HG03025 (cell line): ENCODE measurements at regions not wholly inside any gene's neighbourhood (a gene's known extent, or its start where the extent isn't known, plus 50 kb on each side); places are given as distances from the start of the nearest gene placed in this dataset.

ENCODE experiments used
- ATAC-seq: cut with Tn5 transposase; IDR thresholded peaks from one replicate; pipeline ENCODE4 v1.9.1; 2021; ENCODE audit warnings: mild to moderate bottlenecking, moderate library complexity; ENCODE audit not compliant: unreplicated experiment, low FRiP score

DNA sequence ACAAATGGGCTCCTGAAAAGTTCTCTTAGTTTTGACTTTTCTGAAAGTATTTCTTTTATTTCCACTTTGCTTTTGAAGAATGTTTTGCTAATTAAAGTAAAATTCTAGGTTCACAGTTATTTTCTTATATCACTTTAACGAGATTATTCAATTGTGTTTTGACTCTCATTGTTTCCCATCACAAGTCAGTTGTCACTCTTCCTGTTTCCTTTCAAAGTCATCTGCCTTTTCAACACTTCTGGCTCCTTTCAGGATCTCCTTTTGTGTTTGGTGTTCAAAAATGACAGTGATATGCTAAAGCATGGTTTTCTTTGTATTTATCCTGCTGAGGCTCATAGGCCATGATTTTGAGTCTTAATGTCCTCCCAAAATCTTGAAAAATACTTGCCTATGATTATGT, 235.4 kb upstream of the TAS2R1 start:
- no peak for ATAC-seq

DNA sequence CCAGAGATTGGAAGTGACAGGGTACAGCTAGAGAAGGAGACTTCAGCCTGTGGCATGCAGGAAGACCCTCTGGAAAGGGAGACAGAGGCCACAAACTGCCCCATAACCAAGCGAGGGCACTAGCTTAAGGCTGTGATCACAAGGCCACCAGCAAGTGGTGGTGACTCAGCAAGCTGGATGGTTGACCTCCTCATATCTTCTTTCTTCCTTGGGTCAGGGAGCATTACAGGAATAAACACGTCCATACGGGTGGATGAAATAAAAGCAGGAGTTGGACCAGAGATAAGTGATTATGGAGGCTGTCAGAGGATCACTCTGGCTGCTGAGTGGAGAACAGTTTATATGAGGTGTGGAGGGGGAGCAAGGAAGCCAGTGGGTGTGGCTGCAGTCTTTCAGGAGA, 234.6 kb upstream of the TAS2R1 start:
- no peak for ATAC-seq

DNA sequence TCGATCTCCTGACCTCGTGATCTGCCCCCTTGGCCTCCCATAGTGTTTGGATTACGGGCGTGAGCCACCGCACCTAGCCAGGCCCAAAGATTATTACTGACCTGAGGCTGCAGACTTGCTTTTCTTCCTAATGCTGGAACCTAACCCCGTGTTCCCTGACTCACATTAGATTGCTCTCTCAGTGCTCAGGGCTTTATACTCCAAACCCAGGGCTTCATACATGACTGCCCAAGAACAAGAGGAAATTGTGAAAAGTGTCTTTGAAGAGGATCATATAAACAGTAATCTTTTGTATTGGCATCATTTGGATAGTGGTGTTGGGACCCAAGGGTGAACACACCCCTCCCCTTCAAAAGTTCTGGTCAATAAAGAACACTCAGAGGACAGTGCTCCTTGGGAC, 233.3 kb upstream of the TAS2R1 start:
- no peak for ATAC-seq

DNA sequence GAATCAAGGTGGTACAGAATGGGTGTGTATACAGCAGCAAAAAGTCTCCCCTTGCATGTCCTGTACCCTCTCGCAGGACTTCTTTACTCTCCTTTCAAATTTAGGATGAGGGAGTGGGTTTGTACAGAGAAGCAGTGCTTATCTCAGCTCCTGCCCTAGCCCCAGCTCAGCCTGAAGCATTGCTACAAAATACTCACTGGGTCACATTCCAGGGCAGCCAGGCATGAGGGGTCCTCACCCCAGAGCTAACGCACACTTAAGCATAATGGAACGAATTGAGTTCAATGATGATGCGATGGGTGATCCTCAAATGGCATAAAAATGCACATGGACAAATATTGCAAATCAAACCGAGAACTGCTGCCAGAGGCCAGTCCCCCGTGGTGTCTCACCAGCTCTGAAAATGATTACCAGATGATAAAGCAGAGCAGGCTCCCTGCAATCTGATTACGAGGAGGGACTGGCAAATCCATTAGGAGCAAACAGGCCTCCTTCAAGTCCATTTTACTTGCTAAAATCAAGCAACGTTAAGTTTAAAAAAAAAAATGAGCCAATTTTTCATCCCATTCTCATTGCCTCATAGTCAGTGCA, 231.6 kb upstream of the TAS2R1 start:
- no peak for ATAC-seq

DNA sequence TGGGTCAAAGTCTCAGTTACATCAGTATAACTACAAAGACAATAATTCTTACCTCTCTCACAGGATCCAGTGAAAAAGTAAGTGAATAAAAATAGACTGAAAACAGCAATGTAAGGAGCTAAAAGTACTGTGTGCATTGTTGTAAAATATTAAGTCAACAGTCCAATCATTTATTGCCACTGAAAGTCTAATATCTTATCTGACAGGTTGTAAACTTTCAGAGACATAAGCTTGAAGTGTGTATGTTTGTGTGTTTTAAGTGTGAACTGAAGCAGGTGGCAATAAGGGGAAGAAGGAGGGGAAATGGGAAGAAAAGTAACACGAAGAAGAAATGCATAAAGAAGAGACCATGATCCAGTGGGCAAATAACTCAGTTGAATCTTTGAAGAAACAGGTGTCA, 229.7 kb upstream of the TAS2R1 start:
- ATAC-seq, result no peak

DNA sequence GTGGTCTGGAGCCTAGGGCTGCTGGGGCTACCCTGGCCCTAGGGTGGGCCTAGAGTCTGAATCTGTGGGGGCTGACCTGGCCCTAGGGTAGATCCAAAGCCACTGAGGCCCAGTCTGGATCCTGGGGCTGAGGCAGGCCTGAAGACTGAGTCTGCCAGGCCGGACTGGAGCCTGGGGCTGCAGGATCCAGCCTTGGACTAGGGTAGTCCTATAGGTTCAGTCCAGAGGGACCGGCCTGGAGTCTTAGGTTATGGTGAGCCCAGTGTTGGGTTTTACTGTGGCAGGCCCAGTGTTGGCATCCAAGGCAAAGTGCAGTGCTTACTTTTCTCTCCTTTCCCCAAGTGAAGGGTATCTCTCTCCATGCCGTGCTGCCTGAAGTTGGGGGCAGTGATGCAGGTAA, 227.9 kb upstream of the TAS2R1 start:
- ATAC-seq, result no peak

GRCh38 chr5:9853309-9853708, 223.2 kb upstream of the TAS2R1 start:
- no peak for ATAC-seq

DNA sequence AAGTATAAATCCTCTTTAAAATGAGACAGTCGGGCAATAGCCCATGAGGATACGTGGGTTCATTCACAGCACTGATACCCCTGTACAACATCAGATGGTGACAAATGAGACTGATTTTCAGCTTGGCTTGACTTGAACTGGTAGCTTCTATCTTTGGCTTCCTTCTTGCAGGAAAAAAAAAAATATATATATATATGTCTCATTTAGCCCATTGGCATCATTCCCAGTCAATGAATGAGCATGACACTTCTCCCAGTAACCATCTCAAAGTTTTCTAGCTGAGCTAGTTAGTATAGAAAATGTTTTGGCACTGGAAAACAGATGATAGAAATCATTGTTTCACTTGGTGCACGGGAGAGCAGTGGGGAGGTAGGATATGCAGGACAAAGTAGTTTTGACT, 222.5 kb upstream of the TAS2R1 start:
- ATAC-seq, result no peak

- no peak for ATAC-seq
Measured at GRCh38 chr5:9851458-9851857, 221.3 kb upstream of the TAS2R1 start.

DNA sequence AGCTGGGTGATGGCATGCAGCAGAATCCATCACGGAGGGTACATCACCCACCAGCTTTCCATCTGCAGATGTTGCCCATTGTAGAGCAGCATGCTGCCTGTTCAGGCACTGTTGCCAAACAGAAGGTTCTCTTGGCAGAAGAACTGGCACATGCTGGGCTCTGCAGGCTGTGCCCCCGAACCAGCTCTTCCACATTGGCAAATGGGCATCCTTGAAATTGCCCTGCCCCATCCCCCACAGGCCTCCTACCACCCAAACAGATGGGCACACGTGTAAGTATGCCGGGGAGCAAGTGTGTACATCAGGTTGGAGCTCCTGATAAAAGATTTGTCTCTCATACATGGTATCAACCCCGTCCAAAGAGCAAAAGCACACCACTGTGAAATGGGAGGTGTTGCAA, 220.3 kb upstream of the TAS2R1 start:
- no peak for ATAC-seq

DNA sequence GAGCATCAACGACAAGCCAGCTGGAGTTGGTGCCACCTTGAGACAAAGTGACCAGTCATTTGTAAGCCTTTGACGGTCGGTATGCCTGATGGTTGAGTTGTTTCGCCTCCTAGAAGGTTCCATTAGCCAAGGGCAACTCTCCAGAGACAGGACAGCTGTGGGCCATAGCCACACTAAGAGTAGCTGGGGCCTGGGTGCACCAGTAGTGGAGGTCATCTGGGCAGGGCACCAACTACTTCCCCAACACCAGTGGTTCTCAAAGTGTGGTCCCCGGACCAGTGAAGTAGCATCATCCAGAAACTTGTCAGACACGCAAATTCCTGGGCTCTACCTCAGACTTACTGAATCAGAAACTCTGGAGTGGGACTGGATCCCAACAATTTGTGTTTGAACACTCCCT, 217.5 kb upstream of the TAS2R1 start:
- ATAC-seq, result no peak

DNA sequence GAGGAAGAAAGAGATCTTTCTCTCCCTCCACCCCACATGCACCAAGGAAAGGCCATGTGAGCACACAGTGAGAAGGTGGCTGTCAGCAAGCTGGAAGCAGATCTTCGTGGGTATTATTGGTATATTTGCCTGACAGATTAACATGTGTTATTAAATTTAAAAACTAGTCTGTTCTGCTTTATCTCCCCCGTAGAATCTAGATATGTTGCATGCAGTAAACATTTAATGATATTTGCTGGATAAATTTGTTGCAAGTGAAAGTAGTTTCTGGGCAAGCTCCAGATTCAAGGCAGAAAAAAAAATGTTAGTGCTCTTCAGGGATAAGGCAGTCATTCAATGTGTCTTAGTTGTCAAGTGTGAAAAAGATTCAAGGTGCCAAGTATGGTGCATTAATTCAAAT, 215.0 kb upstream of the TAS2R1 start:
- ATAC-seq, result no peak

- no peak for ATAC-seq
Measured at GRCh38 chr5:9841516-9842170, 211.5 kb upstream of the TAS2R1 start.

DNA sequence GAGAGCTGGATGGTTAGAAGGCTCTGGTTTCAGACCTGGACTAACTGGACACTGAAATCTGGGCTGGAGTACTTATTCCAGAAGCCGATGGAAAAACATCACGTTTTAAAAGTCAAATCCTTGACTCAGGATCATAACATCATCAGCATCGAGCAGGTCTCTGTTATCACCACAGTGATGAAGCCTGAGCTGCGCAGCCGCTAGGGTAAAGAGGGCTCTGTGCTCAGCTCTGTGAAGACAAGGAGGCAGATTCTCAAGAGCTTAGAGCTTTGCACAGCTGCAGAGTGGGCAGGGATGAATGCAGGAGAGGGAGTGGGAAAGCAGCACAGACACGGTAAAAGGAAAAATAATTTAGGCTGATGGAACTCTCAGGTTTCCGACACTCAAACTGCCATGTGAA, 208.8 kb upstream of the TAS2R1 start:
- no peak for ATAC-seq

DNA sequence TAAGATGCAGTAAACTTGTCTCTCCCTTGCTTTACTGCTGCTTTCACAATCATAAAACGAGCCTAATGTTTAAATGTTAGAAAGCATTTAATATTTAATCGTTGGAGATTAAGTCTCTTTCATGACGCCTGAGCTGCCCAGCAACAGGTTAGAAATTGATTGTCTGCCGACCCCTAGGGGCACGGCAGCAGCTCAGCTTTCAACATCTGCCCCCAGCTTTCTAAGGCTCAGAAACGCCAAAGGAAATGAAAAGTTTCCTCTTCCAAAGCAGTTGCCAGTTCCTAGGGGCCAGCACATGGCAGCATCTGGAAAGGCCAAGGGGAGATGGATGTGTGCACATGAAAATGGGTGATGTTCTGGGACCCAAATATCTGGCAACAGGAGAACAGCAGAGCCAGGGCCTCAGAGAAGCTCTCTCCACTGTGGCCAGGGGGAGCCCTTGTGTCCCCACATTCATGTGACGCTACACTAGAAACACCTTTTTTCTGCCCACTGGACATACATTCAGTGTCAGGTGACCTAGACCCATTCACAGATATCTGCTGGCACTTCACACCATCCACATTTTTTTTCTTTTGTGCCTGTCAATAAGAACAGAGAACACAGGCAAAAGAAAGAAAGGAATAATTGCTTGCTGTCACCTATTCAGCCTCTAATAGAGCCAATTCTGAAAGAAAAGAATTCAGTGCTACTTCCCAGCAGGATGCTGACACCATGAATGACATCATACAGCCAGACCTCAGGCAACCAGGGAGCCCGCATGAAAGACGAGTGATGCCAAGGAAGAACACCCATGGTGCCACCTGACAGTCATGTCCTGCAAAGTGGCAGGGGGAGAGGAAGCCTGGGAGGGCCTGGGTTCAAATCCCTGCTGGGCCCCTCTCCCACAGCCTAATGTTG, 205.0 kb upstream of the TAS2R1 start:
- ATAC-seq, result no peak

DNA sequence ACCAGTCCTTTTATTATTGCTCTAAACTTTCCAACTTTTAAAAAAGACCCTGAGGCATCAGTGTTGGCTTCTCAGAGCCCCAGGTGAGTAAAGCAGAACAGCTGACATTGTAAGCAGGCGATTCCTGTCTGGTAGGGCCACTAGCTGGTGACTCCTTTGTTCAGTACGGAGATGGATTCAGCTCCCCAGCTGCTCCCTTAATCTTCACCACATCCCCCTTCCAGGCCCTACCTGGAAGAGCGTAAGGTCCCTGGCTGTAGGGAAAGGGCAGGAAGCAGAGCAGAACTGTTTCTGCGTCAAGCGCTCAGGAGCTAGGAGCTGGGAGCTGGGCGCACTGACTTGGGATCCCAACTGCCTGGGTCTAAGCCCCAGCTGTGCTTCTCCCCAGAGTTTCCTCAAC, 203.7 kb upstream of the TAS2R1 start:
- ATAC-seq, result no peak

DNA sequence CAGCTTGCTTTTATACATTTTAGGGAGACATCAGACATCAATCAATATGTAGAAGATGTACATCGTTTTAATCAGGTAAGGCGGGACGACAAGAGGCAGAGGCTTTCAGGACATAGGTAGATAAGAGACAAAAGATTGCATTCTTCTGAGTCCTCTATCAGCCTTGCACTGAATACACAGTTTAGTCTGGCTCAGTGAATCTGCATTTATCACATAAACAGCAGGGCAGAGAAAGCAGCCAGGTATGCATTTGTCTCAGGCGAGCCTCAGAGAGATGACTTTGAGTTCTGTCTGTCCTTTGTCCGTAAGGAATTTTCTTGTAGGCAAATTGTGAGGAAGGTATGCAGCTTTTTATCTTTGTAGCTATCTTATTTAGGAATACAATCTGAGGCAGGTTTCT, 202.8 kb upstream of the TAS2R1 start:
- ATAC-seq, result no peak

DNA sequence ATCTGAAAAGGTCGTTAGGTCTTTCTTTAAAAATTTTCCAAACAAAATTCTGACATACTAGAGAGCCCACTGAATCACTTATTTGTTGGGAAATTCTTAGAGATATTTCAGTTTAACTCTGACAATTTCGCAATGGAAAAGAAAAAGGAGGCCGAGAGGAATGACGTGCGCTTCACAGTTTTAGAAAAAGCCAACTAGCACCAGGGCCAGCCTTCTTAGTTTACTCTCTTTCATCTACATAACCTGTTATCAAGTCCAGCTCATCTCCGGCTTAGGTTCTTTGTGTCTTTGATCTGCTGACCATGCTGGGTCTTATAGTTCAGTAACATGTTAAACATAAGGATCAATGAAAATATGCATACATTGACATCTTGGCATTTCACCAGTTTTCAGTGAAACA, 201.7 kb upstream of the TAS2R1 start:
- ATAC-seq, result no peak

DNA sequence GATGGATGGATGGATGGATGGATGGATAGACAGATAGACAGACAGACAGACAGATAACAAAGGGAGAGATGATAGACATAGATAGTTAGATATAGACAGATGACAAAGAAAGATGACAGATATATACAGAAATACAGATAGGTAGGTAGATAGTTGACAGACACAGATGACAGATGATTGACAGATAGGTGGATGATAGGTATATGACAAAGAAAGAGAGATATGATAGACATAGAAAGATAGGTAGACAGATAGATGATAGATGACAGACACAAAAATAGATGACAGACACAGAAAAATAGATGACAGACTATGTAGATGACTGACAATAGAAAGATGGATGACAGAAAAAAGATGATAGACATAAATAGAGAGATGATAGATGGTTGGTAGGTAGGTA, 200.0 kb upstream of the TAS2R1 start:
- ATAC-seq, result no peak

GRCh38 chr5:9829621-9830020, 199.5 kb upstream of the TAS2R1 start:
- ATAC-seq, result no peak

DNA sequence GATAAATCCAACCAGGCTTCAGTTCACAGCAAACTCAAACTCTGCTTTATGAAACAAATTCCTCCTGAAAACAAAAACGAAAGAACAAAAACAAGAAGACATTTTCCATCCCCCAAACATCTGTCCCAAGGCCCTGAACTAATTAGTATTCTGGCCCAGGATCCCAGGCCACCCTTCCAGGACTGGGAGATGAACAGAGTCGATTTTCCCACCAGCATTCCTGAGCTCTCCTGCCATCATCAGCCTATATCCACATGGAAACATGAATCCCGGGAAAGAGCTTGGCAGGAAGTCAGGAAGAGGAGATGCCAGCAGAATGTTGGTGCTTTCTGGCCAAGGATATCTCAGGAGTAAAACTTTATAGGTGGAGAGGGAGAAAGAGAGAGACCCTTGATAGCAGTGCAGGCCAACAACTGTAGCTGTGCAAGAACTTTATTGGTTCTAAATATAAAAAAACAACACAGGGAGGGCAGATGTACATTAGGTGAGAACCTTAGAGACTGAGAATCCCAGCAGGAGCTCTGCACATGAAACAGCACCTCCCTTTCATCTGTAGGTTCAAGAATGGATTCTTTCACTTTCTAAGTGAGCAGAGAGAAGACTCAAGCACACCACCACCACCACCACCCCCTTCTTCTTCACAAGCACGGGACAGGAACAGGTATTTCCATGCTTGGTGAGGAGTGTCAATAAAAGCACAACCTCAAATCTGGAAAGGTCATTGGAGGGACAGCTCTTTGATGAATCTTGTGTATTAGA, 190.7 kb upstream of the TAS2R1 start:
- no peak for ATAC-seq
